Tibial artery (tissue), 4 donors: ENCODE measurements at regions not wholly inside any gene's neighbourhood (a gene's known extent, or its start where the extent isn't known, plus 50 kb on each side); places are given as distances from the start of the nearest gene placed in this dataset.
"Not testable (repeated sequence)": the region's sequence is repeated elsewhere in the genome, so short reads cannot be mapped to it uniquely, and the experiment has no call there.

Source experiments
- DNase-seq, 2 donors: peaks; one replicate each; pipeline ENCODE4 v3.0.0-alpha.2; 2019
- H3K27ac ChIP-seq, 2 donors: fragments of 200-600 bp; sonication (generic) in 1 of 2; 1 replicate in 1 of 2; 2 replicates in 1 of 2; pipeline ENCODE4 v1.5.1; 2018 to 2019; ENCODE audit warnings: mild to moderate bottlenecking in 1 of 2
- H3K27me3 ChIP-seq, 2 donors: fragments of 200-600 bp; sonication (generic) in 1 of 2; one replicate each; pipeline versions ENCODE4 v1.5.1 to v1.6.0; 2016 to 2019
- H3K36me3 ChIP-seq, 3 donors: fragments of 200-600 bp; sonication (generic) in 2 of 3; one replicate each; pipeline ENCODE4 v1.5.1; 2016 to 2019; ENCODE audit warnings: mild to moderate bottlenecking in 2 of 3
- H3K4me1 ChIP-seq, 4 donors: fragments of 200-600 bp; sonication (generic) in 2 of 4; 1 replicate in 3 of 4; 2 replicates in 1 of 4; pipeline ENCODE4 v1.5.1; 2016 to 2019
- H3K4me3 ChIP-seq, 2 donors: fragments of 200-600 bp; sonication (generic) in 1 of 2; 1 replicate in 1 of 2; 2 replicates in 1 of 2; pipeline ENCODE4 v1.5.1; 2018 to 2019; ENCODE audit warnings: mild to moderate bottlenecking in 2 of 2
- H3K9me3 ChIP-seq, 3 donors: fragments of 200-600 bp; sonication (generic) in 1 of 3; one replicate each; pipeline ENCODE4 v1.5.1; 2016 to 2019
- intact Hi-C: fragments of 100-400 bp; cut with DNase I; formaldehyde crosslinking; loops from one replicate; pipeline ENCODE4 v1.15.0; 2023; ENCODE audit warnings: low total_unique reads
- TF ChIP-seq, protein P1 (sequence below), 2 experiments: fragments of 200-600 bp in 1 of 2; fragments of 450-650 bp in 1 of 2; IDR thresholded peaks; one replicate each; pipeline ENCODE4 v1.5.1; 2017 to 2019; ENCODE audit warnings: antibody characterized with exemption in 2 of 2, mild to moderate bottlenecking in 1 of 2, moderate library complexity in 1 of 2

DNA sequence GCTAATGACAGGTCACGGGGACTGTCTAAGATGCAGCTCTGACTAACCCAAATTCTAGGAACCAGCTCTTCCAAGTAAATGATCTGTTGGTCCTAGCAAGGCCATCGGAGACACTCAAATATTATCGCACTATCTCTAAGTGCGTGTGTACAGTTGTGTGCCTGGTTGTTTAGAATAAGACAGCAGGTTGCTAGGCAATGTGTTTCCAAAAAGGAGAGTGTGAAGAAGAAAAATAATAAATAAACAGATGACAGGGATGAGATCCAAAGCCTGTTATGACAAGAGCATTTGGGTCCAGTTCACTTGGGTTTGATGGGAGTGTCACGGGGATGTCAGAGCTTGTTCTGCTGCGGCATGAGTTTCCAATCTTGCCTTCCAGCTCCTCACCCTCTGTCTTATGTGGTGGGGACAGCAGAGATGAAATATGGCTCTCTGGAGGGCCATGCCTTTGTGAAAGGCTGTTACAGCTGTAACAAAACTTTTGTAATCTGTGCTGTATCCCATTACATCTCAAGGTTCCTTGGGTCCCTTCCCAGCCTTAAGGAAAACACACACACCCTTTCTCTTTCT, 127.5 kb upstream of the TNP1 start:
- Histone ChIP-seq H3K9me3 (no peaks in the 10 kb centered on the region), H3K27ac (peak overlapping the region; percentile 20 to 25), H3K4me3 (no peak overlapping the region), H3K4me1 (peaks cover 0 to 61% (median 22%) of the 10 kb centered on the region in 4 donors), H3K36me3 (no peaks in the 10 kb centered on the region), H3K27me3 (no peaks in the 10 kb centered on the region)
- TF ChIP-seq, protein P1, sequence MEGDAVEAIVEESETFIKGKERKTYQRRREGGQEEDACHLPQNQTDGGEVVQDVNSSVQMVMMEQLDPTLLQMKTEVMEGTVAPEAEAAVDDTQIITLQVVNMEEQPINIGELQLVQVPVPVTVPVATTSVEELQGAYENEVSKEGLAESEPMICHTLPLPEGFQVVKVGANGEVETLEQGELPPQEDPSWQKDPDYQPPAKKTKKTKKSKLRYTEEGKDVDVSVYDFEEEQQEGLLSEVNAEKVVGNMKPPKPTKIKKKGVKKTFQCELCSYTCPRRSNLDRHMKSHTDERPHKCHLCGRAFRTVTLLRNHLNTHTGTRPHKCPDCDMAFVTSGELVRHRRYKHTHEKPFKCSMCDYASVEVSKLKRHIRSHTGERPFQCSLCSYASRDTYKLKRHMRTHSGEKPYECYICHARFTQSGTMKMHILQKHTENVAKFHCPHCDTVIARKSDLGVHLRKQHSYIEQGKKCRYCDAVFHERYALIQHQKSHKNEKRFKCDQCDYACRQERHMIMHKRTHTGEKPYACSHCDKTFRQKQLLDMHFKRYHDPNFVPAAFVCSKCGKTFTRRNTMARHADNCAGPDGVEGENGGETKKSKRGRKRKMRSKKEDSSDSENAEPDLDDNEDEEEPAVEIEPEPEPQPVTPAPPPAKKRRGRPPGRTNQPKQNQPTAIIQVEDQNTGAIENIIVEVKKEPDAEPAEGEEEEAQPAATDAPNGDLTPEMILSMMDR (IDR thresholded peaks at IDR 0.05): no peak
- intact Hi-C loops: loop anchor here (10.0 kb wide), 1 partner anchor 293 kb away; the partner anchor contains the start of gene IGFBP5
- peak; percentile 81 to 82 for DNase-seq

- H3K36me3 ChIP-seq: no peaks in the 10 kb centered on the region
- no peaks in the 10 kb centered on the region for H3K27me3 ChIP-seq
- intact Hi-C loops: loop anchor here (10.0 kb wide), 1 partner anchor 291 kb away; the partner anchor contains the start of gene IGFBP5
- no peak for DNase-seq
- H3K9me3 ChIP-seq: no peaks in the 10 kb centered on the region
- no peak overlapping the region for H3K4me3 ChIP-seq
- H3K4me1 ChIP-seq: peaks cover 0 to 49% (median 19%) of the 10 kb centered on the region in 4 donors
- TF ChIP-seq, protein P1 (IDR thresholded peaks at IDR 0.05): no peak
- peak overlapping the region; percentile 57 to 78 for H3K27ac ChIP-seq
Measured at GRCh38 chr2:216985658-216986141, 125.8 kb upstream of the TNP1 start.

DNA sequence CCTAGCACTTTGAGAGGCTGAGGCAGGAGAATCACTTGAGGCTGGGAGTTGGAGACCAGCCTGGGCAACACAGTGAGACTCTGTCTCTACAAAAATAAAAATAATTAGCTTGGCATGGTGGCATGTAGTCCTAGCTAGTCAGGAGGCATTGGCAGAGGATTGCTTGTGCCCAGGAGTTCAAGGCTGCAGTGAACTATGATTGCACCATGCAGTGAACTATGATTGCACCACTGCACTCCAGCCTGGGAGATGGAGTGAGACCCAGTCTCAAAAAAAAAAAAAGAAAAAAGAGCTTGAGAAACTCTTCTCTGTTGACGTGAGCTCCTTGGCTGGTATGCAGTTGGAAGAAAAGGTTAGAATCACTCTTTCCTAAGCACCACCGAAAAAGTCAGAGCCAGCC, 125.1 kb upstream of the TNP1 start:
- DNase-seq: peak; percentile 79 to 93
- Histone ChIP-seq H3K4me1 (peaks cover 0 to 49% (median 19%) of the 10 kb centered on the region in 4 donors), H3K4me3 (no peak overlapping the region), H3K27me3 (no peaks in the 10 kb centered on the region), H3K36me3 (no peaks in the 10 kb centered on the region), H3K27ac (peak overlapping the region; percentile 57 to 78), H3K9me3 (no peaks in the 10 kb centered on the region)
- TF ChIP-seq, protein P1 (IDR thresholded peaks at IDR 0.05): no peak
- intact Hi-C loops: loop anchor here (10.0 kb wide), 1 partner anchor 290 kb away; the partner anchor contains the start of gene IGFBP5

DNA sequence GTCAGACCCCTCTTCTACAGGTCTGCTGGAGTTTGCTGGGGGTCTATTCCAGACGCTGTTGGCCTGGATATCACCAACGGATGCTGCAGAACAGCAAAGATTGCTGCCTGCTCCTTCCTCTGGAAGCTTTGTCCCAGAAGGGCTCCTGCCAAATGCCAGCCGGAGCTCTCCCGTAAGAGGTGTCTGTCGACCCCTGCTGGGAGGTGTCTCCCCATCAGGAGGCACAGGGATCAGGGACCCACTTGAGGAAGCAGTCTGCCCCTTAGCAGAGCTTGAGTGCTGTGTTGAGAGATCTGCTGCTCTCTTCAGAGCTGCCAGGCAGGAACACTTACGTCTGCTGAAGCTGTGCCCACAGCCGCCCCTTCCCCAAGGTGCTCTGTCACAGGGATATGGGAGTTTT, 122.1 kb upstream of the TNP1 start:
- intact Hi-C loops: loop anchor here (10.0 kb wide), 1 partner anchor 287 kb away; the partner anchor contains the start of gene IGFBP5
- H3K36me3 ChIP-seq, H3K9me3 ChIP-seq, H3K4me3 ChIP-seq, H3K27me3 ChIP-seq, DNase-seq: not testable (repeated sequence)
- H3K4me1 ChIP-seq: peaks cover 0 to 54% (median 19%) of the 10 kb centered on the region in 4 donors
- H3K27ac ChIP-seq: peak overlapping the region; percentile 14 to 69

GRCh38 chr2:216980510-216980909, 120.6 kb upstream of the TNP1 start:
- H3K9me3 ChIP-seq, H3K27me3 ChIP-seq, H3K36me3 ChIP-seq, H3K4me3 ChIP-seq, DNase-seq: not testable (repeated sequence)
- peaks cover 0 to 53% (median 10%) of the 10 kb centered on the region in 4 donors for H3K4me1 ChIP-seq
- H3K27ac ChIP-seq: peak overlapping the region in 1 of 2 donors; percentile 69
- intact Hi-C loops: loop anchor here (10.0 kb wide), 1 partner anchor 286 kb away; the partner anchor contains the start of gene IGFBP5

GRCh38 chr2:216974321-216975302, 114.7 kb upstream of the TNP1 start:
- peak overlapping the region; percentile 79 to 85 for H3K27ac ChIP-seq
- DNase-seq: peak; percentile 76 to 90
- no peak overlapping the region for H3K4me3 ChIP-seq
- no peaks in the 10 kb centered on the region for H3K27me3 ChIP-seq
- intact Hi-C loops: no loop called here
- H3K4me1 ChIP-seq: peaks cover 0 to 81% (median 49%) of the 10 kb centered on the region in 4 donors
- TF ChIP-seq, protein P1 (IDR thresholded peaks at IDR 0.05): no peak
- H3K36me3 ChIP-seq: no peaks in the 10 kb centered on the region
- H3K9me3 ChIP-seq: no peaks in the 10 kb centered on the region
